DMS153 treated with DMSO at 0.1 percent for 48 hours (cell line): ENCODE measurements at regions not wholly inside any gene's neighbourhood (a gene's known extent, or its start where the extent isn't known, plus 50 kb on each side); places are given as distances from the start of the nearest gene placed in this dataset.
"Not testable (repeated sequence)": the region's sequence is repeated elsewhere in the genome, so short reads cannot be mapped to it uniquely, and the experiment has no call there.

Experiments used
- DNase-seq: peaks from one replicate; lab custom pipeline; 2025; ENCODE audit not compliant: unreplicated experiment; lab: John Stamatoyannopoulos, UW

- DNase-seq: not testable (repeated sequence)
These were observed 902.9 kb upstream of the CDH18 start for GRCh38 chr5:20890936-20891335.

- DNase-seq: not testable (repeated sequence)
These were observed 887.7 kb upstream of the CDH18 start for GRCh38 chr5:20875726-20876125.

GRCh38 chr5:20865892-20866291 is 877.9 kb upstream of the CDH18 start:
- DNase-seq: not testable (repeated sequence)

- DNase-seq: no peak
These were observed 845.2 kb upstream of the CDH18 start for GRCh38 chr5:20833081-20833627.

GRCh38 chr5:20832204-20833080 is 844.4 kb upstream of the CDH18 start:
- no peak for DNase-seq

GRCh38 chr5:20825951-20826350 is 838.0 kb upstream of the CDH18 start:
- DNase-seq: not testable (repeated sequence)

GRCh38 chr5:20797216-20797615 is 809.2 kb upstream of the CDH18 start:
- not testable (repeated sequence) for DNase-seq

GRCh38 chr5:20784755-20785154 is 796.8 kb upstream of the CDH18 start:
- not testable (repeated sequence) for DNase-seq

GRCh38 chr5:20783484-20783883 is 795.5 kb upstream of the CDH18 start:
- not testable (repeated sequence) for DNase-seq

GRCh38 chr5:20771338-20771737 is 783.3 kb upstream of the CDH18 start:
- DNase-seq: not testable (repeated sequence)

GRCh38 chr5:20765074-20765473 is 777.1 kb upstream of the CDH18 start:
- not testable (repeated sequence) for DNase-seq

- not testable (repeated sequence) for DNase-seq
These were observed 771.5 kb upstream of the CDH18 start for GRCh38 chr5:20759459-20759858.

- not testable (repeated sequence) for DNase-seq
These were observed 764.2 kb upstream of the CDH18 start for GRCh38 chr5:20752179-20752578.

- not testable (repeated sequence) for DNase-seq
These were observed 747.7 kb upstream of the CDH18 start for GRCh38 chr5:20735715-20736114.

GRCh38 chr5:20732223-20732622 is 744.2 kb upstream of the CDH18 start:
- DNase-seq: not testable (repeated sequence)

GRCh38 chr5:20721286-20721685 is 733.3 kb upstream of the CDH18 start:
- not testable (repeated sequence) for DNase-seq

GRCh38 chr5:20711520-20712155 is 723.6 kb upstream of the CDH18 start:
- not testable (repeated sequence) for DNase-seq

GRCh38 chr5:20707634-20708033 is 719.6 kb upstream of the CDH18 start:
- DNase-seq: not testable (repeated sequence)

GRCh38 chr5:20694121-20694520 is 706.1 kb upstream of the CDH18 start:
- no peak for DNase-seq

GRCh38 chr5:20692913-20693312 is 704.9 kb upstream of the CDH18 start:
- no peak for DNase-seq

- DNase-seq: no peak
These were observed 695.4 kb upstream of the CDH18 start for GRCh38 chr5:20683241-20683940.
